K562 (cell line): ENCODE measurements at regions not wholly inside any gene's neighbourhood (a gene's known extent, or its start where the extent isn't known, plus 50 kb on each side); places are given as distances from the start of the nearest gene placed in this dataset.

Experiments
- CBFA2T2 ChIP-seq: fragments of 450-650 bp; conservative IDR thresholded peaks from 2 replicates; pipeline ENCODE4 v1.6.1; 2017; ENCODE audit warnings: mild to moderate bottlenecking
- CBX5 ChIP-seq: IDR thresholded peaks from 2 replicates; pipeline ENCODE4 v1.6.1; 2014; ENCODE audit warnings: low read depth, borderline replicate concordance
- ELF4 ChIP-seq: fragments of 450-650 bp; formaldehyde crosslinking; IDR thresholded peaks from 2 replicates; pipeline ENCODE4 v1.4.0; 2022; ENCODE audit warnings: missing genetic modification characterization
- ETV6 ChIP-seq, 3 experiments: fragments of 150-350 bp in 1 of 3; sonication (generic) in 1 of 3; formaldehyde crosslinking in 1 of 3; IDR thresholded peaks; 2 replicates each; pipeline versions ENCODE4 v1.6.1 to v1.8.0; 2014 to 2022; ENCODE audit warnings: borderline replicate concordance in 2 of 3, low read depth in 2 of 3, antibody characterized with exemption in 1 of 3, low read length in 1 of 3, mild to moderate bottlenecking in 1 of 3, missing genetic modification reagents in 1 of 3
- FOSL1 ChIP-seq: fragments of 200-800 bp; sonication (Bioruptor generic); conservative IDR thresholded peaks from 2 replicates; pipeline ENCODE4 v1.6.1; 2016; ENCODE audit warnings: missing genetic modification characterization, missing compliant biosample characterization
- RAD21 ChIP-seq, 2 experiments: fragments of 250-450 bp in 1 of 2; fragments of 450-650 bp in 1 of 2; sonication (Bioruptor Pico) in 1 of 2; formaldehyde crosslinking in 1 of 2; IDR thresholded peaks in 1 of 2; conservative IDR thresholded peaks in 1 of 2; 2 replicates each; pipeline versions ENCODE4 v1.4.0 to v1.8.0; 2020 to 2022; ENCODE audit warnings: mild to moderate bottlenecking in 2 of 2, moderate library complexity in 1 of 2
- SIN3A ChIP-seq, 2 experiments: fragments of 150-350 bp in 1 of 2; IDR thresholded peaks; 2 replicates each; pipeline ENCODE4 v1.6.1; 2011 to 2016; ENCODE audit warnings: borderline replicate concordance in 2 of 2, low read depth in 2 of 2, low read length in 2 of 2, mild to moderate bottlenecking in 2 of 2, moderate library complexity in 2 of 2; ENCODE audit not compliant: control insufficient read depth in 1 of 2
- TBP ChIP-seq: optimal IDR thresholded peaks from 2 replicates; pipeline ENCODE3; 2011; ENCODE audit warnings: low read depth, low read length, improper control_type of control experiment
- TF ChIP-seq, protein P1 (sequence below), 3 experiments: IDR thresholded peaks in 2 of 3; conservative IDR thresholded peaks in 1 of 3; 2 replicates each; pipeline ENCODE4 v1.5.1; 2011 to 2012; ENCODE audit warnings: low read length in 3 of 3, mild to moderate bottlenecking in 3 of 3, control low read depth in 2 of 3, improper control_type of control experiment in 1 of 3, inconsistent platforms in 1 of 3, low read depth in 1 of 3, mixed read lengths in 1 of 3, moderate library complexity in 1 of 3; ENCODE audit not compliant: insufficient read depth in 2 of 3
- TF ChIP-seq, protein P2 (sequence below): fragments of 450-650 bp; IDR thresholded peaks from 2 replicates; pipeline ENCODE4 v1.6.1; 2018; ENCODE audit not compliant: partially characterized antibody
- TF ChIP-seq, protein P3 (sequence below): fragments of 250-450 bp; sonication (Bioruptor Pico); IDR thresholded peaks from 2 replicates; pipeline ENCODE4 v1.4.0; 2020; ENCODE audit warnings: mild to moderate bottlenecking, moderate library complexity
- TF ChIP-seq, protein P4 (sequence below): sonication (generic); formaldehyde crosslinking; IDR thresholded peaks from 2 replicates; pipeline ENCODE4 v1.8.0; 2022; ENCODE audit warnings: mild to moderate bottlenecking, missing genetic modification reagents

DNA sequence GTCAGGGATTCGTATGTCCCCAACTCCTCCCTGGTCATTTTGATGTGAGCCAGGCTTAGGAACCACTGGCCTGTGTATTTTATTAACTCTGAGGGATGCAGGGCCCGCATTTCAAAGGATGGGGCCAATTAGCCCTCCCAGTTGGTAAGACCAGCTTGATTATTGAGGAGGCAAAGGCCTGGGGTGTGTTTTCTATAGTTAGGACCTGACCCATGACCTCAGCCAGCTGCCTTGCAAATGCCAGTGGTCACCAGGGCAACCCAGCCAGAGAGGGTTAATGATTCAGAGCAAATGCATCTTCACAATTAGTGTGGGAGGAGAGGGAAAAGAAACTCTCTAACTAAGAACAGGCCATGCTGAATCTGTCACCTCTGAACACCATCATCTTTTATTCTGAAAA lies 835.4 kb downstream of the MAFB start:
- TF ChIP-seq CBFA2T2 (no peak), RAD21 (CRISPR knock-in tag; conservative IDR thresholded peaks at IDR 0.05 in 1 of 2, IDR thresholded peaks at IDR 0.05 in 1 of 2) (no peak), SIN3A (IDR thresholded peaks at IDR 0.05; ENCODE audit: borderline replicate concordance in 2 of 2, control insufficient read depth in 1 of 2, low read depth in 2 of 2, low read length in 2 of 2) (no peak), FOSL1 (tag) (no peak), TBP (no peak), CBX5 (no peak), ETV6 (IDR thresholded peaks at IDR 0.05; ENCODE audit: borderline replicate concordance in 1 of 2, low read depth in 2 of 2, low read length in 1 of 2) (no peak), ETV6 (CRISPR knock-in tag; IDR thresholded peaks at IDR 0.05; ENCODE audit: borderline replicate concordance) (no peak), ELF4 (CRISPR knock-in tag) (no peak)
- TF ChIP-seq, protein P1, sequence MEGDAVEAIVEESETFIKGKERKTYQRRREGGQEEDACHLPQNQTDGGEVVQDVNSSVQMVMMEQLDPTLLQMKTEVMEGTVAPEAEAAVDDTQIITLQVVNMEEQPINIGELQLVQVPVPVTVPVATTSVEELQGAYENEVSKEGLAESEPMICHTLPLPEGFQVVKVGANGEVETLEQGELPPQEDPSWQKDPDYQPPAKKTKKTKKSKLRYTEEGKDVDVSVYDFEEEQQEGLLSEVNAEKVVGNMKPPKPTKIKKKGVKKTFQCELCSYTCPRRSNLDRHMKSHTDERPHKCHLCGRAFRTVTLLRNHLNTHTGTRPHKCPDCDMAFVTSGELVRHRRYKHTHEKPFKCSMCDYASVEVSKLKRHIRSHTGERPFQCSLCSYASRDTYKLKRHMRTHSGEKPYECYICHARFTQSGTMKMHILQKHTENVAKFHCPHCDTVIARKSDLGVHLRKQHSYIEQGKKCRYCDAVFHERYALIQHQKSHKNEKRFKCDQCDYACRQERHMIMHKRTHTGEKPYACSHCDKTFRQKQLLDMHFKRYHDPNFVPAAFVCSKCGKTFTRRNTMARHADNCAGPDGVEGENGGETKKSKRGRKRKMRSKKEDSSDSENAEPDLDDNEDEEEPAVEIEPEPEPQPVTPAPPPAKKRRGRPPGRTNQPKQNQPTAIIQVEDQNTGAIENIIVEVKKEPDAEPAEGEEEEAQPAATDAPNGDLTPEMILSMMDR (IDR thresholded peaks at IDR 0.05 in 2 of 3, conservative IDR thresholded peaks at IDR 0.05 in 1 of 3; ENCODE audit: insufficient read depth in 2 of 3, low read depth in 1 of 3, low read length in 3 of 3), result no peak
- TF ChIP-seq, protein P2, sequence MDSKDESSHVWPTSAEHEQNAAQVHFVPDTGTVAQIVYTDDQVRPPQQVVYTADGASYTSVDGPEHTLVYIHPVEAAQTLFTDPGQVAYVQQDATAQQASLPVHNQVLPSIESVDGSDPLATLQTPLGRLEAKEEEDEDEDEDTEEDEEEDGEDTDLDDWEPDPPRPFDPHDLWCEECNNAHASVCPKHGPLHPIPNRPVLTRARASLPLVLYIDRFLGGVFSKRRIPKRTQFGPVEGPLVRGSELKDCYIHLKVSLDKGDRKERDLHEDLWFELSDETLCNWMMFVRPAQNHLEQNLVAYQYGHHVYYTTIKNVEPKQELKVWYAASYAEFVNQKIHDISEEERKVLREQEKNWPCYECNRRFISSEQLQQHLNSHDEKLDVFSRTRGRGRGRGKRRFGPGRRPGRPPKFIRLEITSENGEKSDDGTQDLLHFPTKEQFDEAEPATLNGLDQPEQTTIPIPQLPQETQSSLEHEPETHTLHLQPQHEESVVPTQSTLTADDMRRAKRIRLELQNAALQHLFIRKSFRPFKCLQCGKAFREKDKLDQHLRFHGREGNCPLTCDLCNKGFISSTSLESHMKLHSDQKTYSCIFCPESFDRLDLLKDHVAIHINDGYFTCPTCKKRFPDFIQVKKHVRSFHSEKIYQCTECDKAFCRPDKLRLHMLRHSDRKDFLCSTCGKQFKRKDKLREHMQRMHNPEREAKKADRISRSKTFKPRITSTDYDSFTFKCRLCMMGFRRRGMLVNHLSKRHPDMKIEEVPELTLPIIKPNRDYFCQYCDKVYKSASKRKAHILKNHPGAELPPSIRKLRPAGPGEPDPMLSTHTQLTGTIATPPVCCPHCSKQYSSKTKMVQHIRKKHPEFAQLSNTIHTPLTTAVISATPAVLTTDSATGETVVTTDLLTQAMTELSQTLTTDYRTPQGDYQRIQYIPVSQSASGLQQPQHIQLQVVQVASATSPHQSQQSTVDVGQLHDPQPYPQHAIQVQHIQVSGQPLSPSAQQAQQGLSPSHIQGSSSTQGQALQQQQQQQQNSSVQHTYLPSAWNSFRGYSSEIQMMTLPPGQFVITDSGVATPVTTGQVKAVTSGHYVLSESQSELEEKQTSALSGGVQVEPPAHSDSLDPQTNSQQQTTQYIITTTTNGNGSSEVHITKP, result no peak
- TF ChIP-seq, protein P3, sequence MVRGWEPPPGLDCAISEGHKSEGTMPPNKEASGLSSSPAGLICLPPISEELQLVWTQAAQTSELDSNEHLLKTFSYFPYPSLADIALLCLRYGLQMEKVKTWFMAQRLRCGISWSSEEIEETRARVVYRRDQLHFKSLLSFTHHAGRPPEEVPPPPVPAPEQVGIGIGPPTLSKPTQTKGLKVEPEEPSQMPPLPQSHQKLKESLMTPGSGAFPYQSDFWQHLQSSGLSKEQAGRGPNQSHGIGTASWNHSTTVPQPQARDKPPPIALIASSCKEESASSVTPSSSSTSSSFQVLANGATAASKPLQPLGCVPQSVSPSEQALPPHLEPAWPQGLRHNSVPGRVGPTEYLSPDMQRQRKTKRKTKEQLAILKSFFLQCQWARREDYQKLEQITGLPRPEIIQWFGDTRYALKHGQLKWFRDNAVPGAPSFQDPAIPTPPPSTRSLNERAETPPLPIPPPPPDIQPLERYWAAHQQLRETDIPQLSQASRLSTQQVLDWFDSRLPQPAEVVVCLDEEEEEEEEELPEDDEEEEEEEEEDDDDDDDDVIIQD, result no peak
- TF ChIP-seq, protein P4, sequence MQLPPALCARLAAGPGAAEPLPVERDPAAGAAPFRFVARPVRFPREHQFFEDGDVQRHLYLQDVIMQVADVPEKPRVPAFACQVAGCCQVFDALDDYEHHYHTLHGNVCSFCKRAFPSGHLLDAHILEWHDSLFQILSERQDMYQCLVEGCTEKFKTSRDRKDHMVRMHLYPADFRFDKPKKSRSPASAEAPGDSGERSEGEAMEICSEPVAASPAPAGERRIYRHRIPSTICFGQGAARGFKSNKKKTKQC (CRISPR knock-in tag), result no peak
